ENCODE measurements at regions not wholly inside any gene's neighbourhood (a gene's known extent, or its start where the extent isn't known, plus 50 kb on each side); places are given as distances from the start of the nearest gene placed in this dataset.

DNA sequence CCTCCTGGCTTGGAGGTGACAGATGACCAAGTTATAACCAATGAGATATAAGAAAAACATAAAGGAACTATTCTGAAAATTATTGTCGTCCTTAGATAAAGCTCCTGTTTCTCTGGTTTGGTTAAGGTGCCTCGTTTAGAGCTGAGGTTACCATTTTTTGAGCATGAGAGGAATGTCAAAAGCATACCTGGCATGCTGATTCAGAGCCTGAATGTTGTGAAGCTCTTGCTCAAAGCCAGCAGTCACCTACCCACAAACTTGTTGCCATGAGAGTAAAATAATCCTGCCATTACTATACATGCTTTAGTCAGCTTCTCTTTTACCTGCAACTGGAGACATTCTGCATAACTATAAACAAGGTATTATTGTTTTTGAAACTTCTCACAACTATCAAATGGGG is 1116.2 kb downstream of the DIAPH3 start:
- TF ChIP-seq, protein P1, sequence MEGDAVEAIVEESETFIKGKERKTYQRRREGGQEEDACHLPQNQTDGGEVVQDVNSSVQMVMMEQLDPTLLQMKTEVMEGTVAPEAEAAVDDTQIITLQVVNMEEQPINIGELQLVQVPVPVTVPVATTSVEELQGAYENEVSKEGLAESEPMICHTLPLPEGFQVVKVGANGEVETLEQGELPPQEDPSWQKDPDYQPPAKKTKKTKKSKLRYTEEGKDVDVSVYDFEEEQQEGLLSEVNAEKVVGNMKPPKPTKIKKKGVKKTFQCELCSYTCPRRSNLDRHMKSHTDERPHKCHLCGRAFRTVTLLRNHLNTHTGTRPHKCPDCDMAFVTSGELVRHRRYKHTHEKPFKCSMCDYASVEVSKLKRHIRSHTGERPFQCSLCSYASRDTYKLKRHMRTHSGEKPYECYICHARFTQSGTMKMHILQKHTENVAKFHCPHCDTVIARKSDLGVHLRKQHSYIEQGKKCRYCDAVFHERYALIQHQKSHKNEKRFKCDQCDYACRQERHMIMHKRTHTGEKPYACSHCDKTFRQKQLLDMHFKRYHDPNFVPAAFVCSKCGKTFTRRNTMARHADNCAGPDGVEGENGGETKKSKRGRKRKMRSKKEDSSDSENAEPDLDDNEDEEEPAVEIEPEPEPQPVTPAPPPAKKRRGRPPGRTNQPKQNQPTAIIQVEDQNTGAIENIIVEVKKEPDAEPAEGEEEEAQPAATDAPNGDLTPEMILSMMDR (IDR thresholded peaks at IDR 0.05) = no peak
- no peak for TF ChIP-seq POLR2A (IDR thresholded peaks at IDR 0.05)

Data from Peyer's patch (tissue), 4 donors.